Nephron (organoid): ENCODE measurements at regions not wholly inside any gene's neighbourhood (a gene's known extent, or its start where the extent isn't known, plus 50 kb on each side); places are given as distances from the start of the nearest gene placed in this dataset.
"Not testable (repeated sequence)": the region's sequence is repeated elsewhere in the genome, so short reads cannot be mapped to it uniquely, and the experiment has no call there.

ENCODE experiments used
- H3K27ac Mint-ChIP-seq, 3 experiments: 2 replicates each; pipeline ENCODE4 v1.8.0; 2020; ENCODE audit warnings: mixed read lengths in 3 of 3, mild to moderate bottlenecking in 2 of 3, moderate library complexity in 1 of 3
- H3K27me3 Mint-ChIP-seq: 2 replicates; pipeline ENCODE4 v1.8.0; 2021; ENCODE audit warnings: low read depth, mild to moderate bottlenecking, moderate library complexity, mixed read lengths
- H3K36me3 Mint-ChIP-seq: 2 replicates; pipeline ENCODE4 v1.8.0; 2020; ENCODE audit warnings: low read depth, mixed read lengths
- H3K4me1 Mint-ChIP-seq: 2 replicates; pipeline ENCODE4 v1.8.0; 2020; ENCODE audit warnings: mixed read lengths
- H3K4me3 Mint-ChIP-seq, 3 experiments: 2 replicates each; pipeline ENCODE4 v1.8.0; 2020; ENCODE audit warnings: mild to moderate bottlenecking in 3 of 3, mixed read lengths in 3 of 3, moderate library complexity in 2 of 3
- H3K9me3 Mint-ChIP-seq: 2 replicates; pipeline ENCODE4 v1.8.0; 2020; ENCODE audit warnings: mixed read lengths
- TF ChIP-seq, protein P1 (sequence below), 3 experiments: fragments of 200-600 bp; sonication (generic); IDR thresholded peaks; one replicate each; pipeline ENCODE4 v1.5.0; 2021; ENCODE audit warnings: antibody characterized with exemption in 3 of 3; ENCODE audit not compliant: unreplicated experiment in 3 of 3

DNA sequence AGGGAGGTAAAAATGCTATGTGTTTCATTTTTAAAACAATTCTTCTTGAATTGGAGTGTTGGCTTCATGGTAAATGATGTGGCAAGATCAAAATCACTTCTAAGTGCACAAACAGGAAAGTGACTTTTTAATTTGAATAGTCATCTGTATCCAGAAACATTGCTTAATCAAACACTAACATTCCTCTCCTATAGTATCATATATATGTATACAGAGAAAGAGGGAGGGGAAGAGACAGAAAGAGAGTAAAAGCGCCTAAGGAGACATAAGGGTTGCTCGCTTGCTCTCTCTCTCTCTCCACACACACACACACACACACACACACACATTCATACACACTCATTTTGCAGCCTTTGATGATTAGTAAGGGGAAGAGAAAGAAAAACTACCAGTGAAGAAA is 95.4 kb upstream of the PRDM9 start:
- H3K36me3 Mint-ChIP-seq, result no peaks in the 10 kb centered on the region
- no peaks in the 10 kb centered on the region for H3K27me3 Mint-ChIP-seq
- peaks cover 16% of the 10 kb centered on the region for H3K4me1 Mint-ChIP-seq
- no peak overlapping the region for H3K27ac Mint-ChIP-seq
- H3K9me3 Mint-ChIP-seq, result no peaks in the 10 kb centered on the region
- TF ChIP-seq, protein P1, sequence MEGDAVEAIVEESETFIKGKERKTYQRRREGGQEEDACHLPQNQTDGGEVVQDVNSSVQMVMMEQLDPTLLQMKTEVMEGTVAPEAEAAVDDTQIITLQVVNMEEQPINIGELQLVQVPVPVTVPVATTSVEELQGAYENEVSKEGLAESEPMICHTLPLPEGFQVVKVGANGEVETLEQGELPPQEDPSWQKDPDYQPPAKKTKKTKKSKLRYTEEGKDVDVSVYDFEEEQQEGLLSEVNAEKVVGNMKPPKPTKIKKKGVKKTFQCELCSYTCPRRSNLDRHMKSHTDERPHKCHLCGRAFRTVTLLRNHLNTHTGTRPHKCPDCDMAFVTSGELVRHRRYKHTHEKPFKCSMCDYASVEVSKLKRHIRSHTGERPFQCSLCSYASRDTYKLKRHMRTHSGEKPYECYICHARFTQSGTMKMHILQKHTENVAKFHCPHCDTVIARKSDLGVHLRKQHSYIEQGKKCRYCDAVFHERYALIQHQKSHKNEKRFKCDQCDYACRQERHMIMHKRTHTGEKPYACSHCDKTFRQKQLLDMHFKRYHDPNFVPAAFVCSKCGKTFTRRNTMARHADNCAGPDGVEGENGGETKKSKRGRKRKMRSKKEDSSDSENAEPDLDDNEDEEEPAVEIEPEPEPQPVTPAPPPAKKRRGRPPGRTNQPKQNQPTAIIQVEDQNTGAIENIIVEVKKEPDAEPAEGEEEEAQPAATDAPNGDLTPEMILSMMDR (IDR thresholded peaks at IDR 0.05; ENCODE audit: unreplicated experiment in 3 of 3), result no peak
- no peak overlapping the region for H3K4me3 Mint-ChIP-seq

DNA sequence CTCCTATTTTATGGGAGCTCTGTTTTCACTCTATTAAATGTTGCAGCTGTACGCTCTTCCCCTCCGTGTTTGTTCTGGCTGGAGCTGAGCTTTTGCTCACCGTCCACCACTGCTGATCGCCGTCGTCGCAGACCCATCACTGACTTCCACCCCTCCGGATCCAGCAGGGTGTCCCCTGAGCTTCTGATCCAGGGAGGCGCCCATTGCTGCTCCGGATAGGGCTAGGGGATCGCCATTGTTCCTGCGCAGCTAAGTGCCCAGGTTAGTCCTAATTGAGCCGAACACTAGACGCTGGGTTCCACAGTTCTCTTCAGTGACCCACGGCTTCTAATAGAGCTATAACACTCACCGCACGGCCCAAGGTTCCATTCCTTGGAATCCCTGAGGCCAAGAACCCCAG is 96.2 kb upstream of the PRDM9 start:
- no peak overlapping the region for H3K4me3 Mint-ChIP-seq
- H3K4me1 Mint-ChIP-seq, result peaks cover 14% of the 10 kb centered on the region
- TF ChIP-seq, protein P1 (IDR thresholded peaks at IDR 0.05; ENCODE audit: unreplicated experiment in 3 of 3), result no peak
- no peaks in the 10 kb centered on the region for H3K36me3 Mint-ChIP-seq
- H3K27me3 Mint-ChIP-seq, result no peaks in the 10 kb centered on the region
- peak overlapping the region in 1 of 3 experiments; percentile 49 for H3K27ac Mint-ChIP-seq
- H3K9me3 Mint-ChIP-seq, result no peaks in the 10 kb centered on the region

DNA sequence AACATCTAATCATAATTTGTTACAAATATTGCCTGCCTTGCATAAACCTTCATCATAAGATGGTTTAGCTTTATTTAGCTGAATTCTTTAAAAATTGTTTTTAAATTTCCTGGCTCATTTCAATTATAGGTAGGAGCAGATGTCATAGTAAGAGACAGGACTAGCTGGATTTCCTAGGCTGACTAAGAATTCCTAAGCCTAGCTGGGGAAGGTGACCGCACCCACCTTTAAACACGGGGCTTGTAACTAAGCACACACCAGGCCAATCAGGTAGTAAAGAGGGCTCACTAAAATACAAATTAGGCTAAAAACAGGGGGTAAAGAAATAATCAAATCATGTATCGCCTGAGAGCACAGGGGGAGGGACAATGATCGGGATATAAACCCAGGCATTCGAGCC is 96.6 kb upstream of the PRDM9 start:
- not testable (repeated sequence) for H3K4me3 Mint-ChIP-seq, H3K36me3 Mint-ChIP-seq

DNA sequence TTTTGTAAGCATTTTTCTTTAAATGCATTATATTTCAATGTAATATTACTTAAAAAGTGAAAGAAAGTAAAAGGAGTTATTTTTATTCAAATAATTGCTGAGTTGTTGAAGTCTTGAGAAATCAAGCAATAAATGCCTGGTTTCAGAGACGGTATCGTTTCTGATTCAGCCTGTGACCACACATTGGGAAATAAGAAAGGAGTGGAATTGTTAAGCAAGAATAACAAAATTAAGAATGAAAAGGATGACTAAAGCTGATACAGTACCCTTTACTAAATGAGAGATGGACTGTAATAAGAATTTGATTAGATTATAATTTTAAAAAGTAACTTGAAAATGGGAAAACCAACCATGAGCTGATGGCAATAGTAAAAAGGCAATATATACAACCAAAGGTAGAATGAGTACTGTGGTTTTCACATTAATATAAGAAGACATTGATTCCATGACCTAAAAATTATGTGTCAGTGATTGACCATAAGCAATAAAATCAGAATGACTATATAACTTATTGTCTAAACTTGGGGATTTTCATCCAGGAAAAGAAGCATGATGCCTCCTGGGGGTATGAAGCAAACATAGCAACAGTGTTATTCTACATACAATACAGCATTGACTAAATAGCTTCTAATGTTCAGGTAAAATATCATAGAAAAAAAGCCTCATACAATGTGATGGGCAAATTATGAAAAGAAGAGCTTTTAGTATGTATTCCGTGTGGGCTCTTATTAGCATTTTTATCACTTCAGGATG is 101.9 kb upstream of the PRDM9 start:
- TF ChIP-seq, protein P1 (IDR thresholded peaks at IDR 0.05; ENCODE audit: unreplicated experiment in 3 of 3), result no peak
- Mint-ChIP-seq H3K27ac (no peak overlapping the region), H3K4me1 (no peaks in the 10 kb centered on the region), H3K9me3 (no peaks in the 10 kb centered on the region), H3K36me3 (no peaks in the 10 kb centered on the region), H3K27me3 (no peaks in the 10 kb centered on the region), H3K4me3 (no peak overlapping the region)

More for the DNA sequence above, 96.6 kb upstream of the PRDM9 start:
- H3K27ac Mint-ChIP-seq, H3K27me3 Mint-ChIP-seq, H3K9me3 Mint-ChIP-seq: not testable (repeated sequence)
- H3K4me1 Mint-ChIP-seq, result peaks cover 10% of the 10 kb centered on the region

DNA sequence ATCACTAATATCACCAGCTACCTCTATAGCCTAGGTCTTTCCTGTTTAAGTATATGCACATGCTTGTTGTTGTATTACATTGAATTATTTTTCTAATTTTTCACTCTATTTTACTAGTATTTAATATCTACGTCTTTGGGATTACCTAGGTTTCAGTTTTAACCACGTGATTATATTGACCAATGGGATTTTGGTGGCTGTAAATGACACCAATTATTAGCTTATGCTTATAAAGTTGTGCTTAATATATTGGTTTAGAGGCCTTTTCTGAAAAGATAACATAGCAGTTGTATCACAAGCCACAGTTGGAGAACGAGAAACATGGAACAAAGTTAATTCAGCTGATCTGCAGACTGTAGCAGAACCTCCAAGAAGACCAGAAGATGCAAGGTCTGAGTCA is 104.8 kb upstream of the PRDM9 start:
- peaks cover 2% of the 10 kb centered on the region for H3K9me3 Mint-ChIP-seq
- H3K4me1 Mint-ChIP-seq, result no peaks in the 10 kb centered on the region
- TF ChIP-seq, protein P1 (IDR thresholded peaks at IDR 0.05; ENCODE audit: unreplicated experiment in 3 of 3), result no peak
- H3K36me3 Mint-ChIP-seq, result no peaks in the 10 kb centered on the region
- H3K27me3 Mint-ChIP-seq, result no peaks in the 10 kb centered on the region
- H3K27ac Mint-ChIP-seq, result no peak overlapping the region
- H3K4me3 Mint-ChIP-seq, result no peak overlapping the region

DNA sequence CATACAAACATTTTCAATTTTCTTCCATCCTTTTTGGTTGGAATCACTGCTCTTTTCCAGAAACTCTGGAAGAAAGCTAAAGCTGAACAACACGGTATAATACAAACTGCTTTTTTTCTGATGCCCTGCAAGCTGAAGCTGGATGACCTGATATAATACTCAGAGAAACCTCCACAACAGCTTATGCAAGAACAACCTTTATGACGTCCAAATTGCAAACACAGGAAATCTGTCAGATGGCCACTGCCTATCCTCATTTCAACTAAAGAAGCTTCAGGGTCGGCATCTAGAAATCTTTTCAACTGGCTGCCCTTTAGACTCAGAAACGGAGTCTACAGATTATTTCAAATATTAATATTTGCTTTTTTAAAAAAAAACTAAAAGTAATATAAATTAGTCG is 106.5 kb upstream of the PRDM9 start:
- Mint-ChIP-seq H3K4me3 (no peak overlapping the region), H3K4me1 (no peaks in the 10 kb centered on the region), H3K36me3 (no peaks in the 10 kb centered on the region), H3K27me3 (no peaks in the 10 kb centered on the region), H3K9me3 (peaks cover 2% of the 10 kb centered on the region), H3K27ac (no peak overlapping the region)
- TF ChIP-seq, protein P1 (IDR thresholded peaks at IDR 0.05; ENCODE audit: unreplicated experiment in 3 of 3), result no peak
